ENCODE measurements at regions not wholly inside any gene's neighbourhood (a gene's known extent, or its start where the extent isn't known, plus 50 kb on each side); places are given as distances from the start of the nearest gene placed in this dataset.
A peak's percentile ranks its signal among the peaks of the same experiment; 100 is the strongest.

DNA sequence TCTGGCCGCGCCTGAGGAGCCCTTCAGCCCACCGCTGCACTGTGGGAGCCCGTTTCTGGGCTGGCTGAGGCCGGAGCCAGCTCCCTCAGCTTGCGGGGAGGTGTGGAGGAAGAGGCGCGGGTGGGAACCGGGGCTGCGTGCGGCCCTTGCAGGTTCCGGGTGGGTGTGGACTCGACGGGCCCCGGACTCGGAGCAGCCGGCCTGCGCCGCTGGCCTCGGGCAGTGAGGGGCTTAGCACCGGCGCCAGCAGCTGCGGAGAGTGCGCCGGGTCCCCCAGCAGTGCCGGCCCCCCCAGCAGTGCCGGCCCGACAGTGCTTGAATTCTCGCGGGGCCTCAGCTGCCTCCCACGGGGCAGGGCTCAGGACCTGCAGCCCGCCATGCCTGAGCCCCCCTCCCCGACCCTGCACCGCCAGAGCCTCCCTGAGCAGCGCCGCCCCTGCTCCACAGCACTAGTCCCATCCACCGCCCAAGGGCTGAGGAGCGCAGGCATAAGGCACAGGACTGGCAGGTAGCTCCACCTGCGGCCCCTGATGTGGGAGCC is 534.2 kb downstream of the ZNF804A start:
- H3K9me3 ChIP-seq: peaks cover 6% of the 10 kb centered on the region

DNA sequence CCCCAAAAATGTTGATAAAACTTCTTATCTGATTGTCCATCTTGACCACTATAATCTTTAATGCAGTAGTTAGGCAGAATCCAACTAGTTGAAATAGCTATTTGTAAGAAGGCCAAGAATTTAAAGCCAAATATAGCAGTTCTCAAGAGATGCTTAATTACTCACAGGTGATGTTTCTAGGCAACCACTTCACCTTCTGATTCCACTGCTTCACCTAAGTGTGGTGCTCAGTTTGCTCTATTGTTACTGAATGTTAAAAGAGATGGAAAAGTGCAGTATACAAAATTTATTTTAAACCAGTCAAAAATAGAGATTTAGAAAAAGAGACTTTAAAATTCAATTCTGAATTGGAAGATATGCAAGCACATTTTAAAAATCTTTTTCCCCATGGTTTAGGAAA is 539.4 kb downstream of the ZNF804A start:
- no peaks in the 10 kb centered on the region for H3K9me3 ChIP-seq
- no peak for ATAC-seq
- TF ChIP-seq, protein P1, sequence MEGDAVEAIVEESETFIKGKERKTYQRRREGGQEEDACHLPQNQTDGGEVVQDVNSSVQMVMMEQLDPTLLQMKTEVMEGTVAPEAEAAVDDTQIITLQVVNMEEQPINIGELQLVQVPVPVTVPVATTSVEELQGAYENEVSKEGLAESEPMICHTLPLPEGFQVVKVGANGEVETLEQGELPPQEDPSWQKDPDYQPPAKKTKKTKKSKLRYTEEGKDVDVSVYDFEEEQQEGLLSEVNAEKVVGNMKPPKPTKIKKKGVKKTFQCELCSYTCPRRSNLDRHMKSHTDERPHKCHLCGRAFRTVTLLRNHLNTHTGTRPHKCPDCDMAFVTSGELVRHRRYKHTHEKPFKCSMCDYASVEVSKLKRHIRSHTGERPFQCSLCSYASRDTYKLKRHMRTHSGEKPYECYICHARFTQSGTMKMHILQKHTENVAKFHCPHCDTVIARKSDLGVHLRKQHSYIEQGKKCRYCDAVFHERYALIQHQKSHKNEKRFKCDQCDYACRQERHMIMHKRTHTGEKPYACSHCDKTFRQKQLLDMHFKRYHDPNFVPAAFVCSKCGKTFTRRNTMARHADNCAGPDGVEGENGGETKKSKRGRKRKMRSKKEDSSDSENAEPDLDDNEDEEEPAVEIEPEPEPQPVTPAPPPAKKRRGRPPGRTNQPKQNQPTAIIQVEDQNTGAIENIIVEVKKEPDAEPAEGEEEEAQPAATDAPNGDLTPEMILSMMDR (IDR thresholded peaks at IDR 0.05): no peak
- no peaks in the 10 kb centered on the region for H3K4me1 ChIP-seq (ENCODE audit: low read depth)
- intact Hi-C loops (cut with DNase I, micrococcal nuclease): no loop called here
- no peak overlapping the region for H3K4me3 ChIP-seq
- H3K36me3 ChIP-seq (ENCODE audit: low read depth): no peaks in the 10 kb centered on the region
- DNase-seq: no peak

More for the DNA sequence above, 534.2 kb downstream of the ZNF804A start:
- DNase-seq: peak in 1 of 3 donors; percentile 42
- TF ChIP-seq, protein P1 (IDR thresholded peaks at IDR 0.05): no peak
- intact Hi-C loops (cut with DNase I, micrococcal nuclease): no loop called here
- Histone ChIP-seq H3K4me3 (no peak overlapping the region), H3K36me3 (ENCODE audit: low read depth) (no peaks in the 10 kb centered on the region), H3K4me1 (ENCODE audit: low read depth) (no peaks in the 10 kb centered on the region)
- no peak for ATAC-seq

GRCh38 chr2:185142677-185143076 is 544.3 kb downstream of the ZNF804A start:
- ATAC-seq (no peak), DNase-seq (no peak)
- intact Hi-C loops (cut with DNase I, micrococcal nuclease): no loop called here
- no peak overlapping the region for H3K4me3 ChIP-seq
- H3K9me3 ChIP-seq: no peaks in the 10 kb centered on the region
- H3K36me3 ChIP-seq (ENCODE audit: low read depth): no peaks in the 10 kb centered on the region
- no peaks in the 10 kb centered on the region for H3K4me1 ChIP-seq (ENCODE audit: low read depth)
- TF ChIP-seq, protein P1 (IDR thresholded peaks at IDR 0.05): no peak

- Histone ChIP-seq H3K9me3 (no peaks in the 10 kb centered on the region), H3K4me3 (no peak overlapping the region), H3K36me3 (ENCODE audit: low read depth) (no peaks in the 10 kb centered on the region), H3K4me1 (ENCODE audit: low read depth) (no peaks in the 10 kb centered on the region)
- ATAC-seq: no peak
- intact Hi-C loops (cut with DNase I, micrococcal nuclease): no loop called here
- DNase-seq: no peak
- TF ChIP-seq, protein P1 (IDR thresholded peaks at IDR 0.05): no peak
These were observed 546.0 kb downstream of the ZNF804A start for GRCh38 chr2:185144159-185144919.

DNA sequence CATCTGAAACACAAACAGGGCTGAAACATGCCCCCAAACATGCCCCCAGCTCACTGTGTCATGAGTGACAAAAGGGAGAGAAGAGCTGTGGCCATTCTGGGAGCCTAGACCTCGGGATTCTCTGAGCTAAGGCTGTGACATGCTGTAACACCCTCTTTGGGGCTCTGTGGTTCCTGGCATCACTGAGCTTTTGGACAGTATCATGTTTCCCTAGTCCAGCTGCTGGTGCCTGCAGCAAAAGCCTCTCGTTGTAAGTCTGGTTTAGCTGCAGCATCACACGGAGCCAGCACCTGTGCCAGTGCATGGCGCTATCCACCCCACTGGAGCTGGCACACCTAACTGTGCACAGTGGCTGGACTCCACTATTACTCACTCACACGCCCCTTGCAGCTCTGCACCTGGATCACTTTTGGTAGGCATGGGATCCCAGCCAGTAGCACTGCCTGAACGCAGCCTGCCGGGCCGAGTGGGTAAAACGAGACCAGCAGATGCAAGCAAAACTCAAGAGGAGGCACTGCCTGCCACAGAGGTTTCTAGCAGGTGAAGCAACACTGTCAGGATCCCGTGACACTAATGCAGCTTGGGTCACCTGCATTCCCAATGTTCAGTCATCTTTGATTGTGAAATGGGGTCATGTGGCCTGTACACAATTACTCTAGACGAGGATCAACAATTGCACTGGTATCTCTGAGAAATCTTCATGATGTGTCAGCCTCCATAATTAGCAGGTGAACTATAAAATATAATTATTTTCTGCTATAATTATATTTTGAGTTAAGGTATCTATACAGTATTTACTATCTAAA is 547.2 kb downstream of the ZNF804A start:
- Histone ChIP-seq H3K4me1 (ENCODE audit: low read depth) (no peaks in the 10 kb centered on the region), H3K4me3 (no peak overlapping the region), H3K36me3 (ENCODE audit: low read depth) (no peaks in the 10 kb centered on the region), H3K9me3 (no peaks in the 10 kb centered on the region)
- TF ChIP-seq, protein P1 (IDR thresholded peaks at IDR 0.05): no peak
- DNase-seq: no peak
- intact Hi-C loops (cut with DNase I, micrococcal nuclease): no loop called here
- ATAC-seq: peak; percentile 15
